ENCODE measurements at regions not wholly inside any gene's neighbourhood (a gene's known extent, or its start where the extent isn't known, plus 50 kb on each side); places are given as distances from the start of the nearest gene placed in this dataset.

GRCh38 chr16:86239381-86239780 lies 270.9 kb upstream of the FOXF1 start:
- Histone ChIP-seq H3K4me2 (no peak overlapping the region), H3K9ac (no peak overlapping the region), H3K9me3 (replicated peaks in 1 of 11) (no peaks in the 10 kb centered on the region), H3K27ac (no peak overlapping the region), H3K27me3 (peaks cover 0 to 23% (median 11%) of the 10 kb centered on the region in 11 experiments; a peak in 13 of 22 replicates), H3K4me3 (no peak overlapping the region), H3K4me1 (peaks cover 0 to 5% (median 0%) of the 10 kb centered on the region in 10 experiments; a peak in 2 of 20 replicates), H4K20me1 (no peaks in the 10 kb centered on the region), H3K36me3 (no peaks in the 10 kb centered on the region)
- TF ChIP-seq Cebpa-rat (IDR thresholded peaks at IDR 0.05) = no peak

- no peak for TF ChIP-seq Cebpa-rat (IDR thresholded peaks at IDR 0.05)
- H3K4me3 ChIP-seq = no peak overlapping the region
- no peaks in the 10 kb centered on the region for H4K20me1 ChIP-seq
- no peaks in the 10 kb centered on the region for H3K36me3 ChIP-seq
- peaks cover 0 to 23% (median 11%) of the 10 kb centered on the region in 11 experiments; a peak in 13 of 22 replicates for H3K27me3 ChIP-seq
- no peak overlapping the region for H3K9ac ChIP-seq
- no peak overlapping the region for H3K4me2 ChIP-seq
- H3K9me3 ChIP-seq (replicated peaks in 1 of 11) = peaks cover 0 to 4% (median 0%) of the 10 kb centered on the region in 11 experiments; a peak in 1 of 22 replicates
- peaks cover 0 to 5% (median 0%) of the 10 kb centered on the region in 10 experiments; a peak in 2 of 20 replicates for H3K4me1 ChIP-seq
- H3K27ac ChIP-seq = no peak overlapping the region
These were observed 269.5 kb upstream of the FOXF1 start for GRCh38 chr16:86240716-86241363.

GRCh38 chr16:86241681-86242080 lies 268.6 kb upstream of the FOXF1 start:
- peaks cover 0 to 23% (median 11%) of the 10 kb centered on the region in 11 experiments; a peak in 13 of 22 replicates for H3K27me3 ChIP-seq
- no peak overlapping the region for H3K27ac ChIP-seq
- no peak for TF ChIP-seq Cebpa-rat (IDR thresholded peaks at IDR 0.05)
- peaks cover 0 to 4% (median 0%) of the 10 kb centered on the region in 11 experiments; a peak in 1 of 22 replicates for H3K9me3 ChIP-seq (replicated peaks in 1 of 11)
- H3K4me2 ChIP-seq = no peak overlapping the region
- no peaks in the 10 kb centered on the region for H3K36me3 ChIP-seq
- no peak overlapping the region for H3K4me3 ChIP-seq
- H3K9ac ChIP-seq = no peak overlapping the region
- no peaks in the 10 kb centered on the region for H4K20me1 ChIP-seq
- H3K4me1 ChIP-seq = peaks cover 0 to 5% (median 0%) of the 10 kb centered on the region in 10 experiments; a peak in 2 of 20 replicates

- Histone ChIP-seq H3K27me3 (peaks cover 0 to 23% (median 11%) of the 10 kb centered on the region in 11 experiments; a peak in 13 of 22 replicates), H3K4me3 (no peak overlapping the region), H3K9me3 (replicated peaks in 1 of 11) (peaks cover 0 to 4% (median 0%) of the 10 kb centered on the region in 11 experiments; a peak in 1 of 22 replicates), H3K4me1 (peaks cover 0 to 5% (median 0%) of the 10 kb centered on the region in 10 experiments; a peak in 2 of 20 replicates), H3K27ac (no peak overlapping the region), H4K20me1 (no peaks in the 10 kb centered on the region), H3K36me3 (no peaks in the 10 kb centered on the region), H3K9ac (no peak overlapping the region), H3K4me2 (no peak overlapping the region)
- TF ChIP-seq Cebpa-rat (IDR thresholded peaks at IDR 0.05) = no peak
These were observed 267.8 kb upstream of the FOXF1 start for GRCh38 chr16:86242244-86243122.

- Histone ChIP-seq H3K4me1 (peaks cover 0 to 5% (median 0%) of the 10 kb centered on the region in 10 experiments; a peak in 2 of 20 replicates), H3K27ac (no peak overlapping the region), H3K4me2 (no peak overlapping the region), H4K20me1 (no peaks in the 10 kb centered on the region), H3K9ac (no peak overlapping the region), H3K9me3 (replicated peaks in 1 of 11) (peaks cover 0 to 4% (median 0%) of the 10 kb centered on the region in 11 experiments; a peak in 1 of 22 replicates), H3K36me3 (no peaks in the 10 kb centered on the region), H3K4me3 (no peak overlapping the region), H3K27me3 (peaks cover 0 to 23% (median 11%) of the 10 kb centered on the region in 11 experiments; a peak in 13 of 22 replicates)
- no peak for TF ChIP-seq Cebpa-rat (IDR thresholded peaks at IDR 0.05)
These were observed 267.2 kb upstream of the FOXF1 start for GRCh38 chr16:86243123-86243473.

- H3K36me3 ChIP-seq = no peaks in the 10 kb centered on the region
- no peaks in the 10 kb centered on the region for H4K20me1 ChIP-seq
- H3K4me2 ChIP-seq = no peak overlapping the region
- H3K27ac ChIP-seq = no peak overlapping the region
- H3K27me3 ChIP-seq = peaks cover 0 to 23% (median 11%) of the 10 kb centered on the region in 11 experiments; a peak in 13 of 22 replicates
- peaks cover 0 to 4% (median 0%) of the 10 kb centered on the region in 11 experiments; a peak in 1 of 22 replicates for H3K9me3 ChIP-seq (replicated peaks in 1 of 11)
- H3K4me1 ChIP-seq = peaks cover 0 to 9% (median 0%) of the 10 kb centered on the region in 10 experiments; a peak in 3 of 20 replicates
- H3K4me3 ChIP-seq = no peak overlapping the region
- no peak for TF ChIP-seq Cebpa-rat (IDR thresholded peaks at IDR 0.05)
- H3K9ac ChIP-seq = no peak overlapping the region
These were observed 266.7 kb upstream of the FOXF1 start for GRCh38 chr16:86243571-86244154.

- H3K27me3 ChIP-seq = peaks cover 0 to 23% (median 11%) of the 10 kb centered on the region in 11 experiments; a peak in 13 of 22 replicates
- peaks cover 0 to 4% (median 0%) of the 10 kb centered on the region in 11 experiments; a peak in 1 of 22 replicates for H3K9me3 ChIP-seq (replicated peaks in 1 of 11)
- H4K20me1 ChIP-seq = no peaks in the 10 kb centered on the region
- H3K4me2 ChIP-seq = no peak overlapping the region
- no peak overlapping the region for H3K9ac ChIP-seq
- H3K4me3 ChIP-seq = no peak overlapping the region
- H3K36me3 ChIP-seq = no peaks in the 10 kb centered on the region
- TF ChIP-seq Cebpa-rat (IDR thresholded peaks at IDR 0.05) = no peak
- H3K4me1 ChIP-seq = peaks cover 0 to 9% (median 0%) of the 10 kb centered on the region in 10 experiments; a peak in 3 of 20 replicates
- no peak overlapping the region for H3K27ac ChIP-seq
These were observed 266.2 kb upstream of the FOXF1 start for GRCh38 chr16:86244158-86244557.

GRCh38 chr16:86244936-86245335 lies 265.4 kb upstream of the FOXF1 start:
- Histone ChIP-seq H3K36me3 (no peaks in the 10 kb centered on the region), H3K27me3 (peaks cover 0 to 15% (median 10%) of the 10 kb centered on the region in 11 experiments; a peak in 8 of 22 replicates), H4K20me1 (no peaks in the 10 kb centered on the region), H3K4me2 (no peak overlapping the region), H3K9ac (no peak overlapping the region), H3K4me1 (peaks cover 0 to 5% (median 0%) of the 10 kb centered on the region in 10 experiments; a peak in 2 of 20 replicates), H3K4me3 (no peak overlapping the region), H3K9me3 (replicated peaks in 1 of 11) (peaks cover 0 to 4% (median 0%) of the 10 kb centered on the region in 11 experiments; a peak in 1 of 22 replicates), H3K27ac (no peak overlapping the region)
- no peak for TF ChIP-seq Cebpa-rat (IDR thresholded peaks at IDR 0.05)

All from BLaER1 treated with 17β-estradiol and CSF1 and Interleukin-3, amounts not matched to agents 10 nM and 100 nM (cell line).